Esophagus (tissue), 2 donors: ENCODE measurements at regions not wholly inside any gene's neighbourhood (a gene's known extent, or its start where the extent isn't known, plus 50 kb on each side); places are given as distances from the start of the nearest gene placed in this dataset.
"Not testable (repeated sequence)": the region's sequence is repeated elsewhere in the genome, so short reads cannot be mapped to it uniquely, and the experiment has no call there.

Experiments used
- H3K27ac ChIP-seq, 2 donors: one replicate each; pipeline ENCODE4 v1.5.1; 2013; ENCODE audit warnings: low read depth in 2 of 2, mild to moderate bottlenecking in 2 of 2, inconsistent platforms in 1 of 2, low read length in 1 of 2, moderate library complexity in 1 of 2
- H3K27me3 ChIP-seq, 2 donors: one replicate each; pipeline ENCODE4 v1.6.1; 2013; ENCODE audit warnings: low read length in 2 of 2, control low read depth in 1 of 2, mild to moderate bottlenecking in 1 of 2; ENCODE audit not compliant: insufficient read depth in 2 of 2, control insufficient read depth in 1 of 2
- H3K36me3 ChIP-seq, 2 donors: one replicate each; pipeline ENCODE4 v1.6.1; 2013; ENCODE audit warnings: low read length in 1 of 2; ENCODE audit not compliant: control insufficient read depth in 2 of 2, insufficient read depth in 2 of 2
- H3K4me1 ChIP-seq, 2 donors: one replicate each; pipeline ENCODE4 v1.6.1; 2013; ENCODE audit warnings: low read length in 1 of 2; ENCODE audit not compliant: control insufficient read depth in 2 of 2, insufficient read depth in 2 of 2
- H3K4me3 ChIP-seq, 2 donors: one replicate each; pipeline ENCODE4 v1.5.1; 2013; ENCODE audit warnings: low read length in 2 of 2, mild to moderate bottlenecking in 2 of 2, low read depth in 1 of 2, moderate library complexity in 1 of 2
- H3K9me3 ChIP-seq, 2 donors: one replicate each; pipeline ENCODE4 v1.6.1; 2013; ENCODE audit warnings: mild to moderate bottlenecking in 2 of 2, low read depth in 1 of 2, low read length in 1 of 2, moderate library complexity in 1 of 2; ENCODE audit not compliant: control insufficient read depth in 2 of 2, insufficient read depth in 1 of 2
- WGBS, 2 donors: extraction: QIAGEN DNeasy Blood & Tissue Kit; methylation state at CpG; one replicate each; pipeline ENCODE4 v1.1.7; 2013; 5-methylcytosine and 5-hydroxymethylcytosine counted together
- donor health status: healthy with polysubstance abuse.
- donor health status: Bipolar disorder and iron deficiency.

DNA sequence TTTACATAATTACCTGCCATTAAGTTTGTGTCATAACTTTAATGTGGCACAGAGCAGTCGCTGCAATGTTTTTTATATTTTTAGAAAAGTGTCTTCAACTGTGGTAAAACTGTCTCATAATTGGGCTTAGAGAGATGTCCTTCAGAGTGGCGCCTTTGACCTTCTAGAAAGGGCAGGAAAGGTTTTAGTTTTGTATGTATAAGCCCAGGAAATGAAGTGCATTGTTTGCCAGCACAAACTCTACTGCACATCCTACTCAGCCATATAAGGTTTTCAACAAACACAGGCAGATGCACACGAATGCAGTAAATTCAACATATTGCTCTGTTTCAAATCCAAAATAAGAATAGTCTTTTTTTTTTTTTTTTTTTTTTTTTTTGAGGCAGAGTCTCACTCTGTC lies 201.4 kb downstream of the ALDH8A1 start:
- WGBS, 2 donors = 78 to 87% methylated on average over 3 of the region's 3 CpGs
- H3K27ac ChIP-seq = no peak overlapping the region
- H3K36me3 ChIP-seq = no peaks in the 10 kb centered on the region
- H3K27me3 ChIP-seq = no peaks in the 10 kb centered on the region
- H3K4me1 ChIP-seq = no peaks in the 10 kb centered on the region
- H3K9me3 ChIP-seq = peaks cover 0 to 2% of the 10 kb centered on the region in 2 donors
- no peak overlapping the region for H3K4me3 ChIP-seq

DNA sequence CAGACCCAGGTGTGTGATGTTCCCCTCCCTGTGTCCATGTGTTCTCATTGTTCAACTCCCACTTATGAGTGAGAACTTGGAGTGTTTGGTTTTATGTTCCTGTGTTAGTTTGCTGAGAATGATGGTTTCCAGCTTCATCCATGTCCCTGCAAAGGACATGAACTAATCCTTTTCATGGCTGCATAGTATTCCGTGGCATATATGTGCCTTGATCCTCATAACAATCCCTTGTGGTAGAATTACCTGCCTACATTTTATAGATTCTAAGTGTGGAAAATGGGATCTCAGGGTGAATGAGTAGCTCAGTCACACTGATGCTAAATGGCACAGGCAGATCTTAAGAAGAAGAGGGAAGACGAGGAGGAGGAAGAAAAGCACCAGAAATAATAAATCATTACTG lies 202.7 kb downstream of the ALDH8A1 start:
- H3K4me1 ChIP-seq, H3K9me3 ChIP-seq, H3K36me3 ChIP-seq, H3K27me3 ChIP-seq, H3K4me3 ChIP-seq, H3K27ac ChIP-seq: not testable (repeated sequence)
- WGBS, 2 donors = 82 to 87% methylated on average over 2 of the region's 2 CpGs

DNA sequence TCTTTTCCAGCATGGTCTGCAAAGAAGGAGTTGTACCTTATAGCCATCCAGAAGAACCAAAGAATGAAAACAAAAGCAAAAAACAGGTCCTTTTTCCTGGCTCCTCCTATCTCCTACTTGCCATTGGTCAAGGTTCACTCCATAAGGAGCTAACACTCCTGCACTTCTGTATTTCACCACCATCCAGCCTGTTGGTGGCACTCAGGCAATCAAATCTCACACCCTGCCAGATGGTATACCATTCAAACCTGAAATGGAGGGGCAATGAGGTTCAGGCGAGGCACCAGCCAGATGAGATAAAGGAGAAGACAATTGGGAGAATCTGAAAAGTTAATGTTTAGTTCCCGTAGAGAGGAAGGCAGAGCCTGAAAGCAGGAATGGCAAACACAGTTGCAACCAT lies 203.8 kb downstream of the ALDH8A1 start:
- no peak overlapping the region for H3K4me3 ChIP-seq
- H3K9me3 ChIP-seq = peaks cover 0 to 2% of the 10 kb centered on the region in 2 donors
- H3K27ac ChIP-seq = no peak overlapping the region
- no peaks in the 10 kb centered on the region for H3K27me3 ChIP-seq
- H3K36me3 ChIP-seq = no peaks in the 10 kb centered on the region
- WGBS, 2 donors = 76 to 95% methylated on average over 2 of the region's 2 CpGs
- H3K4me1 ChIP-seq = no peaks in the 10 kb centered on the region

DNA sequence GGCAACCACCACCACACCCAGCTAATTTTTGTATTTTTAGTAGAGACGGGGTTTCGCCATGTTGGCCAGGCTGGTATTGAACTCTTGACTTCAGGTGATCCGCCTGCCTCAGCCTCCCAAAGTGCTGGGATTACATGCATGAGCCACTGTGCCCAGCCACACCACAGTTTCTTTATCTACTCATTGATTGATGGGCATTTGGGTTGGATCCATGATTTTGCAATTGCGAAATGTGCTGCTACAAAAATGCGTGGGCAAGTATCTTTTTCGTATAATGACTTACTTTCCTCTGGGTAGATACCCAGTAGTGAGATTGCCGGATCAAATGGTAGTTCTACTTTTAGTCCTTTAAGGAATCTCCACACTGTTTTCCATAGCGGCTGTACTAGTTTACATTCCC lies 204.7 kb downstream of the ALDH8A1 start:
- not testable (repeated sequence) for H3K9me3 ChIP-seq, H3K27me3 ChIP-seq, H3K27ac ChIP-seq, H3K4me1 ChIP-seq, H3K36me3 ChIP-seq, H3K4me3 ChIP-seq
- WGBS, 2 donors = 72 to 79% methylated on average over 8 of the region's 8 CpGs

DNA sequence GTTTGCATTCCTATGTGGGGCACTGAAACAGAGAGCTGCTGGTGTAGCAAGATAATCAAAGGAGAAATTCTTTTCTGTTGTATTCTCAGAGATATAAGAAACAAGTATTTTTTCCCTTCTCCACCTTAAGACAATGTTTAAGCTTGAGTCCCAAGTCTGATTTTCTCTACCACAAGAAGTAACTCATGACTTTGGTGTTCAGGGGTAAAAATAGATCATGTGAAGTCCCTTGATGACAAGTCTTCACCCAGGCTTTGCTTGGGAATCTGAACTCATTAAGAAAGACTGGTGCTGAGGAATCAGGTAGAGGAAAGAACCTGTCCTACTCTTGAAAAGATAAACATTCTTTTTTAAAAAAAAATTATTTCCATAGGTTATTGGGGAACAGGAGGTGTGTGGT lies 205.6 kb downstream of the ALDH8A1 start:
- H3K4me3 ChIP-seq = no peak overlapping the region
- no peaks in the 10 kb centered on the region for H3K36me3 ChIP-seq
- H3K9me3 ChIP-seq = no peaks in the 10 kb centered on the region
- H3K27ac ChIP-seq = no peak overlapping the region
- no peaks in the 10 kb centered on the region for H3K4me1 ChIP-seq
- no peaks in the 10 kb centered on the region for H3K27me3 ChIP-seq

DNA sequence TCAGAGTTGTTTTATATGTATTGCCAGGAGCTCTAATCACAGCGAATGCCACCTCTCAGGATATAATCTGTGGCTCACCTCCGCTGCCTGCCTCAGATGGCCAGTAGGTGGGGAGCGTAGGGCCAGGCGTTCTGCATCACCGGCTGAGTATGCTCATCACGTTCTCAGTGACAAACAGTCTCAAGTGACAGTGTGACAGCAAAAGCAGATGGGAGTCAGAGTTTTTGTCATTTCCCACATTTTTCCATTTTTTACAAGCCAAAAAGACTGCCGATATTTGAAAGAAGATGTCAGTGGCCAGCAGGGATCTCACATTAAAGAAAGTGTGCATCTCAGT lies 208.7 kb downstream of the ALDH8A1 start:
- Histone ChIP-seq H3K9me3 (no peaks in the 10 kb centered on the region), H3K4me1 (no peaks in the 10 kb centered on the region), H3K27me3 (no peaks in the 10 kb centered on the region), H3K4me3 (no peak overlapping the region), H3K36me3 (no peaks in the 10 kb centered on the region), H3K27ac (no peak overlapping the region)
- WGBS, 2 donors = 83 to 84% methylated on average over 7 of the region's 7 CpGs

DNA sequence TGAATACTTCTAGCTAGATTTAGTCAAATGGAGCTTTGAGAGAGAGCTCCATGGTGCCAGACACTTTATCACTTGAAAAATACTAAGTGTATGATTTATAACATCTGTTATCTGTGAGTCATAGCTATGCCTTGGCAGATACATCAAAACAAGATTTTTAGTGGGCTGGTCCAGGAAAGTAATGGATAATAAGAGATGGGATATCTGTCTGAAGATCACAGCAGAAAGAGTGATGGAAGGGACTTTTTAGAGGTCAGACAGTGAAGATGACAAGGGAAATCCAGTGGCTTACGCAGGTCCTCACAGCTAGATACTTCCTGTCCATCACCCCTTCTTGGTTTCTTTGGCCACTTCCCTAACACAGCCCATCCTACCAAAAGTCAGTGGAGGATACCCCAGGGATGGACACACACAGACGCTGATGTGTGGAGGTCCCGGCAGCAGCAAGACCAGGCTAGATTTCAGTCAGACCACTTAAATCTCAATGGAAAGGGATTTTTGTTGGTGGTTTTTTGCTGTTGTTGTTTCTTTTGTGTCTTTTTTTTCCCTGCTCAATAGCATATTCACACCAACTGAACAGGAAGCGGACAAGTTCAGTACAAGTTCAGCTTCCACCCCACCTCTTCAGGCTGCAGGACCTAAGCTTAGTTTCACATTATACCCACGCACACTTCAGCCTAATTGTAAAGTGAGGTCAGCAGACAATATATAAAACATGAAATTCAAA lies 209.3 kb downstream of the ALDH8A1 start:
- Histone ChIP-seq H3K36me3 (no peaks in the 10 kb centered on the region), H3K4me3 (no peak overlapping the region), H3K9me3 (no peaks in the 10 kb centered on the region), H3K27me3 (no peaks in the 10 kb centered on the region), H3K27ac (no peak overlapping the region), H3K4me1 (no peaks in the 10 kb centered on the region)
- 62 to 69% methylated on average over 5 of the region's 5 CpGs for WGBS, 2 donors

DNA sequence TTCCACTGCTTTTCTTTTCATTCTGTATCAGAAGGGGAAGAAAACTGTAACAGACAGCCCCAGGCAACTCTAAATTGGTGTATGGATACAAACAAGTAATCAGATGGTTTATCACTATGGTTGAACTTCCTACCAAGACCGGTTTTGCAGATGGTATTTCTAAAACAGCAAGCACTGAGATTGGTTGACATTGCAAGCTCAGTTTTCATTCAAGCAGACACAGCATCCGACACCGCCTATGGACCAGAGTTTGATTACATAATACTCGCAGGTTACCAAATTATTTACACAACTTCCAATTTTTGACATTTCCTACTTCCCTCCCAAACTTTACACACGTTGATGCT lies 209.9 kb downstream of the ALDH8A1 start:
- no peaks in the 10 kb centered on the region for H3K9me3 ChIP-seq
- no peak overlapping the region for H3K27ac ChIP-seq
- 49 to 51% methylated on average over 5 of the region's 5 CpGs for WGBS, 2 donors
- H3K36me3 ChIP-seq = no peaks in the 10 kb centered on the region
- no peaks in the 10 kb centered on the region for H3K4me1 ChIP-seq
- H3K27me3 ChIP-seq = no peaks in the 10 kb centered on the region
- H3K4me3 ChIP-seq = no peak overlapping the region

DNA sequence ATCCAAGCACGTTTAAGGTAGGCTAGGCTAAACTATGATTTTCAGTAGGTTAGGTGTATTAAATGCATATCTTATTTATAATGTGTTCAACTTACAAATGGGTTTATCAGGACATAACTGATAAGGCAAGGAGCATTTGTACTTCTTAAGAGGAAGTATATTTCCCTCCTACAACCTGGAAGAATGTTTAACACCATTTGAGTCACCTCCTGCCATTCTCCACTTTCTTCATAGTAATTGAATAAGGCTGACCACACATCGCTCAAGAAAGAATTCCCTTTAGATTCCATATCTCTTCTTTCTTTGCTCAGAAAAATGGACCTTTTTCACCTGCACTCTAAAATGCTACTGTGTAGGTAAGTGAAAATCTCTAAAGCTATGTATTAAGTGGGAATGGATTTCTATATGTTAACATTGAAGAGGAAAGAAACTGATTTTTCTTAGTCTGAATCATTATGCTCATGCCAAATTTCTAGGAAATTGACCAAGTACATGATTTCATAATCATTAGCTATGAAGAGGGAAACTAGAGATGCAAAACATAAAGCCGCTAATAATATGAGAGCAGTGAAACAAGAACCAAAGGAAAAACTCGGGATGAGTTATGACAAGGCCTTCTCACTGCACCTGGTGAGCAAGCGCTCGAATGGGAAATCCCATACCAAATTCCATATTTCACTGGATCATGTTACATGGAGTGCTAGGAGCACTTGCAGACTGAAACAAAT lies 210.4 kb downstream of the ALDH8A1 start:
- H3K4me1 ChIP-seq = no peaks in the 10 kb centered on the region
- no peaks in the 10 kb centered on the region for H3K9me3 ChIP-seq
- 71 to 76% methylated on average over 6 of the region's 6 CpGs for WGBS, 2 donors
- H3K27me3 ChIP-seq = no peaks in the 10 kb centered on the region
- H3K4me3 ChIP-seq = no peak overlapping the region
- H3K27ac ChIP-seq = no peak overlapping the region
- no peaks in the 10 kb centered on the region for H3K36me3 ChIP-seq

DNA sequence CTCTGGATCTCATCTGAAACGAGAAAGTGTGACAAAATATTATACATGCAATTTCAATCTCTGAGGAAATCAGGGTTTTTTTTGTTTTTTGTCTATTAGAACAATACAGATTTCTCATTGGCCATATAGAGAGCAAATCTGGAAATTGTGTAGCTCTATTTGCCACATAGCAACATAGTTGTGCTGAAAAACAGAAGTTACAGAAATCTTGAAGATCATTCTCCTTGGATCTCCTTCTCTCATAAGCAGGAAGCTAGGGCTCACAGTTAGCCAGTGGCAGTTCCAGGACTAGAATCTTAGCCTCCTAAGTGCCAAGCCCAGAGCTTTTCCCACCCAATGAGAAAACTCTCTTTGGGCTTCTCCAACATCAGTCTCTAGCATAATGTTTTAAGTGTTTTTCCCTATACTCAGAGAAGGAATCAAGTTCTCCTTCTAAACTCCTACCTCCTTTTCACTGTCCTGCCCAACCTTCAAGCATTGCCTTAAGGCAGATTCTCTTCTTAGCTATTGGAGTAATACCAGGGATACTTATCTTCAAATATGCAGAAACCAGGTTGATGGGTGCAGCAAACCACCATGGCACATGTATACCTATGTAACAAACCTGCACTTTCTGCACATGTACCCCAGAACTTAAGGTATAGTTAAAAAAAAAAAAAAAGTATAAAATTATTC lies 211.6 kb downstream of the ALDH8A1 start:
- no peaks in the 10 kb centered on the region for H3K9me3 ChIP-seq
- no peaks in the 10 kb centered on the region for H3K36me3 ChIP-seq
- H3K27me3 ChIP-seq = no peaks in the 10 kb centered on the region
- 68 to 77% methylated on average over 1 of the region's 1 CpG for WGBS, 2 donors
- no peak overlapping the region for H3K27ac ChIP-seq
- no peaks in the 10 kb centered on the region for H3K4me1 ChIP-seq
- H3K4me3 ChIP-seq = no peak overlapping the region
